Progenitor cell of endocrine pancreas (in vitro differentiated cells): ENCODE measurements at regions not wholly inside any gene's neighbourhood (a gene's known extent, or its start where the extent isn't known, plus 50 kb on each side); places are given as distances from the start of the nearest gene placed in this dataset.

Experiments
- DNase-seq: peaks from one replicate; pipeline ENCODE4 v3.0.0; 2021; ENCODE audit warnings: low spot score; ENCODE audit not compliant: unreplicated experiment
- H3K27ac Mint-ChIP-seq: 2 replicates; pipeline ENCODE4 v1.8.0; 2021; ENCODE audit warnings: mild to moderate bottlenecking, moderate library complexity, mixed read lengths
- H3K27me3 Mint-ChIP-seq: 2 replicates; pipeline ENCODE4 v1.8.0; 2021; ENCODE audit warnings: mixed read lengths
- H3K36me3 Mint-ChIP-seq: 2 replicates; pipeline ENCODE4 v1.8.0; 2022; ENCODE audit warnings: mixed read lengths; ENCODE audit not compliant: insufficient read depth
- H3K4me1 Mint-ChIP-seq: 2 replicates; pipeline ENCODE4 v1.8.0; 2021; ENCODE audit warnings: low read depth, mixed read lengths
- H3K4me3 Mint-ChIP-seq: 2 replicates; pipeline ENCODE4 v1.8.0; 2021; ENCODE audit warnings: low read depth, mild to moderate bottlenecking, moderate library complexity, mixed read lengths
- H3K9me3 Mint-ChIP-seq: 2 replicates; pipeline ENCODE4 v1.8.0; 2021; ENCODE audit warnings: low read depth, mixed read lengths
- TF ChIP-seq, protein P1 (sequence below): fragments of 200-600 bp; sonication (generic); IDR thresholded peaks from one replicate; pipeline ENCODE4 v1.5.0; 2021; ENCODE audit warnings: antibody characterized with exemption, mild to moderate bottlenecking; ENCODE audit not compliant: unreplicated experiment

DNA sequence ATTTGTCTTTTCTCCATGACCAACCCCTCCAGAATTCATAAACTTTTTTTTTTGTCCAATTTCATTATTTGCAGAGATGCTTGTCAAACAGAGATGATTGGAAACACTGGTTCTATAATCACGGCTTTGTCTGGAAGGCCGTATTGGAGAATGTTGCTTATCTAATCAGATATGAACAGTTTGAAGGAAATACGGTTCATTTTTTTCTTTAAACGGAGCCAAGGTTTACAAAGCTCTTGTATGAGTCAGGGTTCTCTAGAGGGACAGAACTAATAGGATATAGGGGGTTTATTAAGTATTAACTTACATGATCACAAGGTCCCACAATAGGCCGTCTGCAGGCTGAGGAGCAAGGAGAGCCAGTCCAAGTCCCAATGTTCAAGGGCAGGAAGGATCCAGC, 1415.8 kb downstream of the C4orf33 start:
- no peak overlapping the region for H3K27ac Mint-ChIP-seq
- no peaks in the 10 kb centered on the region for H3K36me3 Mint-ChIP-seq
- H3K4me3 Mint-ChIP-seq: no peak overlapping the region
- no peak for DNase-seq
- peaks cover 2% of the 10 kb centered on the region for H3K4me1 Mint-ChIP-seq
- H3K27me3 Mint-ChIP-seq: no peaks in the 10 kb centered on the region
- TF ChIP-seq, protein P1, sequence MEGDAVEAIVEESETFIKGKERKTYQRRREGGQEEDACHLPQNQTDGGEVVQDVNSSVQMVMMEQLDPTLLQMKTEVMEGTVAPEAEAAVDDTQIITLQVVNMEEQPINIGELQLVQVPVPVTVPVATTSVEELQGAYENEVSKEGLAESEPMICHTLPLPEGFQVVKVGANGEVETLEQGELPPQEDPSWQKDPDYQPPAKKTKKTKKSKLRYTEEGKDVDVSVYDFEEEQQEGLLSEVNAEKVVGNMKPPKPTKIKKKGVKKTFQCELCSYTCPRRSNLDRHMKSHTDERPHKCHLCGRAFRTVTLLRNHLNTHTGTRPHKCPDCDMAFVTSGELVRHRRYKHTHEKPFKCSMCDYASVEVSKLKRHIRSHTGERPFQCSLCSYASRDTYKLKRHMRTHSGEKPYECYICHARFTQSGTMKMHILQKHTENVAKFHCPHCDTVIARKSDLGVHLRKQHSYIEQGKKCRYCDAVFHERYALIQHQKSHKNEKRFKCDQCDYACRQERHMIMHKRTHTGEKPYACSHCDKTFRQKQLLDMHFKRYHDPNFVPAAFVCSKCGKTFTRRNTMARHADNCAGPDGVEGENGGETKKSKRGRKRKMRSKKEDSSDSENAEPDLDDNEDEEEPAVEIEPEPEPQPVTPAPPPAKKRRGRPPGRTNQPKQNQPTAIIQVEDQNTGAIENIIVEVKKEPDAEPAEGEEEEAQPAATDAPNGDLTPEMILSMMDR: no peak
- H3K9me3 Mint-ChIP-seq: peaks cover 3% of the 10 kb centered on the region

GRCh38 chr4:130524057-130524456, 1428.1 kb downstream of the C4orf33 start:
- no peak for DNase-seq
- H3K4me1 Mint-ChIP-seq: no peaks in the 10 kb centered on the region
- no peak overlapping the region for H3K4me3 Mint-ChIP-seq
- H3K9me3 Mint-ChIP-seq: peaks cover 10% of the 10 kb centered on the region
- H3K27ac Mint-ChIP-seq: no peak overlapping the region
- peaks cover 2% of the 10 kb centered on the region for H3K36me3 Mint-ChIP-seq
- no peaks in the 10 kb centered on the region for H3K27me3 Mint-ChIP-seq
- TF ChIP-seq, protein P1: no peak

DNA sequence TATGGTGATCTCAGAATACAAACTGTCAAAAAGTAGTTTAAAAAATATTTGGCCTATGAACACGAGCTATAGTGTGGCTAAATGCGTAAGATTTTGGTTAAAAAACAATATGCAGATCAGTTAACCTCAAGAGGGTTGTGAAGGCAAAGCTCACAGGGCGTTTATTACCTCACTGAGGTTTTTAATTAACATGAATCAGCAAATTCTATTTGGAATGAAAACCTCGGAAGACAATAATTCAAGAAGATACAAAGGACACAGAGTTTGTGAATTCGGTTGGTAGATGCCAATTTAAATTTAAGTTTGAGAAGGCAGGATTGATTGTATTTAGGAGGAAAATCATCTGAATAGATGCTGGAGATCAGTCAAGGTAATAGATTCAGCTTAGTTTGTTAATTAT, 1434.6 kb downstream of the C4orf33 start:
- Mint-ChIP-seq H3K36me3 (no peaks in the 10 kb centered on the region), H3K4me3 (no peak overlapping the region), H3K27me3 (no peaks in the 10 kb centered on the region), H3K9me3 (no peaks in the 10 kb centered on the region), H3K27ac (no peak overlapping the region), H3K4me1 (no peaks in the 10 kb centered on the region)
- DNase-seq: no peak
- TF ChIP-seq, protein P1: no peak

- Mint-ChIP-seq H3K9me3 (no peaks in the 10 kb centered on the region), H3K4me1 (no peaks in the 10 kb centered on the region), H3K36me3 (no peaks in the 10 kb centered on the region), H3K4me3 (no peak overlapping the region), H3K27me3 (no peaks in the 10 kb centered on the region), H3K27ac (no peak overlapping the region)
- DNase-seq: no peak
- TF ChIP-seq, protein P1: no peak
These were observed 1438.7 kb downstream of the C4orf33 start for GRCh38 chr4:130534651-130535050.

DNA sequence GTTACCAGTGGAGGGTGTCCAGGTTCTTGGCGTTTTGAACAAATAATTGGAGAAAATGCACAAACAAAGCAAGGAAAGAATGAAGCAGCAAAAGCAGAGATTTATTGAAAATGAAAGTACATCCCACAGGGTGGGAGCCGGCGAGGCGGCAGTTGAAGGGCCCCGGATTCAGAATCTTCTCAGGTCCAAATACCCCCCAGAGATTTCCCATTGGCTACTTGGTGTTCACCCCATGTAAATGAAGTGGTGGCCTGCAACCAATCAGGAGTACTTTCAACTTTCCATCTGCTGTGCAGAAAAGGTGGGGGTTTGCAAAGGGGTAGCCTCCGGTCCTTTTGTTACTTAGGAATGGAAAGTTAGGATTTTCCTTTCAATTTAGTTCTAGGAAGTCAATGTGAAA, 1447.0 kb downstream of the C4orf33 start:
- no peak overlapping the region for H3K27ac Mint-ChIP-seq
- no peaks in the 10 kb centered on the region for H3K36me3 Mint-ChIP-seq
- DNase-seq: no peak
- no peaks in the 10 kb centered on the region for H3K4me1 Mint-ChIP-seq
- no peak overlapping the region for H3K4me3 Mint-ChIP-seq
- no peaks in the 10 kb centered on the region for H3K9me3 Mint-ChIP-seq
- H3K27me3 Mint-ChIP-seq: no peaks in the 10 kb centered on the region
- TF ChIP-seq, protein P1: no peak
